ENCODE measurements at regions not wholly inside any gene's neighbourhood (a gene's known extent, or its start where the extent isn't known, plus 50 kb on each side); places are given as distances from the start of the nearest gene placed in this dataset.
"Not testable (repeated sequence)": the region's sequence is repeated elsewhere in the genome, so short reads cannot be mapped to it uniquely, and the experiment has no call there.

GRCh38 chr3:124137216-124137615 lies 145.3 kb upstream of the ROPN1 start:
- DNase-seq (ENCODE audit: low read depth in 2 of 2), result no peak

GRCh38 chr3:124138148-124138547 lies 146.2 kb upstream of the ROPN1 start:
- DNase-seq (ENCODE audit: low read depth in 2 of 2), result no peak

- DNase-seq (ENCODE audit: low read depth in 2 of 2), result no peak
Measured at GRCh38 chr3:124140746-124141145, 148.8 kb upstream of the ROPN1 start.

- no peak for DNase-seq (ENCODE audit: low read depth in 2 of 2)
Measured at GRCh38 chr3:124142389-124142970, 150.6 kb upstream of the ROPN1 start.

GRCh38 chr3:124143047-124143446 lies 151.1 kb upstream of the ROPN1 start:
- DNase-seq (ENCODE audit: low read depth in 2 of 2), result no peak

- DNase-seq (ENCODE audit: low read depth in 2 of 2), result no peak
Measured at GRCh38 chr3:124144035-124144814, 152.3 kb upstream of the ROPN1 start.

- DNase-seq (ENCODE audit: low read depth in 2 of 2), result no peak
Measured at GRCh38 chr3:124147429-124147828, 155.5 kb upstream of the ROPN1 start.

- no peak for DNase-seq (ENCODE audit: low read depth in 2 of 2)
Measured at GRCh38 chr3:124147946-124148345, 156.0 kb upstream of the ROPN1 start.

- no peak for DNase-seq (ENCODE audit: low read depth in 2 of 2)
Measured at GRCh38 chr3:124149081-124149480, 157.2 kb upstream of the ROPN1 start.

- no peak for DNase-seq (ENCODE audit: low read depth in 2 of 2)
Measured at GRCh38 chr3:124149771-124150170, 157.8 kb upstream of the ROPN1 start.

- not testable (repeated sequence) for DNase-seq (ENCODE audit: low read depth in 2 of 2)
Measured at GRCh38 chr3:124152891-124153290, 161.0 kb upstream of the ROPN1 start.

- no peak for DNase-seq (ENCODE audit: low read depth in 2 of 2)
Measured at GRCh38 chr3:124156866-124157712, 165.2 kb upstream of the ROPN1 start.

- no peak for DNase-seq (ENCODE audit: low read depth in 2 of 2)
Measured at GRCh38 chr3:124157748-124158147, 165.8 kb upstream of the ROPN1 start.

GRCh38 chr3:124158168-124158881 lies 166.4 kb upstream of the ROPN1 start:
- DNase-seq (ENCODE audit: low read depth in 2 of 2), result no peak

GRCh38 chr3:124161448-124161847 lies 169.5 kb upstream of the ROPN1 start:
- no peak for DNase-seq (ENCODE audit: low read depth in 2 of 2)

- DNase-seq (ENCODE audit: low read depth in 2 of 2), result no peak
Measured at GRCh38 chr3:124163689-124164088, 171.8 kb upstream of the ROPN1 start.

- DNase-seq (ENCODE audit: low read depth in 2 of 2), result no peak
Measured at GRCh38 chr3:124168271-124168670, 176.3 kb upstream of the ROPN1 start.

GRCh38 chr3:124172283-124172682 lies 180.4 kb upstream of the ROPN1 start:
- DNase-seq (ENCODE audit: low read depth in 2 of 2), result no peak

GRCh38 chr3:124172816-124173215 lies 180.9 kb upstream of the ROPN1 start:
- no peak for DNase-seq (ENCODE audit: low read depth in 2 of 2)

- no peak for DNase-seq (ENCODE audit: low read depth in 2 of 2)
Measured at GRCh38 chr3:124174476-124174875, 182.6 kb upstream of the ROPN1 start.

GRCh38 chr3:124174910-124175874 lies 183.3 kb upstream of the ROPN1 start:
- DNase-seq (ENCODE audit: low read depth in 2 of 2), result no peak
